ENCODE measurements at regions not wholly inside any gene's neighbourhood (a gene's known extent, or its start where the extent isn't known, plus 50 kb on each side); places are given as distances from the start of the nearest gene placed in this dataset.

DNA sequence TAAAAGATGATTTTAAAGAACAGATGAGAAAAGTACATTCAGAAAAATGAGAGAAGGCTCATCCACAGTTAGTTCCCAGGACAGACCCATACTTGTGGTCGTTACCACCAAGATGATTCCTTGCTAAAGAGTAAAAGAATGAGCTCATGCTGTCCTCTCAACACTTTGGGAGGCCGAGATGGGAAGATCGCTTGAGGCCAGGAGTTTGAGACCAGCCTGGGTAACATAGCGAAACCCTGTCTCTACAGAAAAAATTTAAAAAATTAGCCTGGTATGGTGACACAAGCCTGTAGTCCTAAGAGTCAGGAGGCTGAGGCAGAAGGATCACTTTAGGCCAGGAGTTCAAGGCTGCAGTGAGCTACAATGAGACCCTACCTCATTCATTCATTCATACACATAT is 60.7 kb upstream of the CNEP1R1 start:
- Mint-ChIP-seq H3K27me3 (peaks cover 8% of the 10 kb centered on the region), H3K9me3 (no peaks in the 10 kb centered on the region), H3K4me3 (no peak overlapping the region), H3K27ac (no peak overlapping the region), H3K36me3 (ENCODE audit: low read depth) (no peaks in the 10 kb centered on the region), H3K4me1 (ENCODE audit: low read depth) (no peaks in the 10 kb centered on the region)
- ChIA-PET CTCF (no interaction called here), POLR2A (no interaction called here)
- ATAC-seq (no peak), DNase-seq (no peak)
- TF ChIP-seq, protein P1, sequence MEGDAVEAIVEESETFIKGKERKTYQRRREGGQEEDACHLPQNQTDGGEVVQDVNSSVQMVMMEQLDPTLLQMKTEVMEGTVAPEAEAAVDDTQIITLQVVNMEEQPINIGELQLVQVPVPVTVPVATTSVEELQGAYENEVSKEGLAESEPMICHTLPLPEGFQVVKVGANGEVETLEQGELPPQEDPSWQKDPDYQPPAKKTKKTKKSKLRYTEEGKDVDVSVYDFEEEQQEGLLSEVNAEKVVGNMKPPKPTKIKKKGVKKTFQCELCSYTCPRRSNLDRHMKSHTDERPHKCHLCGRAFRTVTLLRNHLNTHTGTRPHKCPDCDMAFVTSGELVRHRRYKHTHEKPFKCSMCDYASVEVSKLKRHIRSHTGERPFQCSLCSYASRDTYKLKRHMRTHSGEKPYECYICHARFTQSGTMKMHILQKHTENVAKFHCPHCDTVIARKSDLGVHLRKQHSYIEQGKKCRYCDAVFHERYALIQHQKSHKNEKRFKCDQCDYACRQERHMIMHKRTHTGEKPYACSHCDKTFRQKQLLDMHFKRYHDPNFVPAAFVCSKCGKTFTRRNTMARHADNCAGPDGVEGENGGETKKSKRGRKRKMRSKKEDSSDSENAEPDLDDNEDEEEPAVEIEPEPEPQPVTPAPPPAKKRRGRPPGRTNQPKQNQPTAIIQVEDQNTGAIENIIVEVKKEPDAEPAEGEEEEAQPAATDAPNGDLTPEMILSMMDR (IDR thresholded peaks at IDR 0.05): no peak
- intact Hi-C loops (cut with micrococcal nuclease): no loop called here

DNA sequence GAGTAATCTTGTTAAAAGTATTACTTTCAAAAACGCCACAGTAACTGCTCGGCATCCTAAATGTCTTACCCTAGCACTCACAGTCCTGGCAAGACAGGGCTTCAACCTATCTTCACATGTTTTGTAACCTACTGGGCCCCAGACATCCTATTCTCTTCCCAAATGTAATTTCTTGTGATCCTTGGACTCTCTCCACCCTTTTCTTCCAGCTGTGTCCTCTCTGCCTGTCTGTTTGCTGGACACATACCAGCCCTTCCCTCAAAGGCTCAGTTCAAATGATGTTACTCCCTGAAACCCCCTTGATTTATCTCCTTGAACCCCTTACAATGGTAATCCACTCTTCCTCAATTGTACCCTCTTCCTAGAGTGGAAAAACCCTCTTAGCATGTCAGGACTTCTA is 60.1 kb upstream of the CNEP1R1 start:
- no peak for ATAC-seq
- intact Hi-C loops (cut with micrococcal nuclease): no loop called here
- Mint-ChIP-seq H3K4me3 (no peak overlapping the region), H3K36me3 (ENCODE audit: low read depth) (no peaks in the 10 kb centered on the region), H3K4me1 (ENCODE audit: low read depth) (no peaks in the 10 kb centered on the region), H3K27ac (no peak overlapping the region), H3K9me3 (no peaks in the 10 kb centered on the region), H3K27me3 (peaks cover 13% of the 10 kb centered on the region)
- CTCF ChIA-PET: no interaction called here
- no peak for DNase-seq
- POLR2A ChIA-PET: no interaction called here
- TF ChIP-seq, protein P1 (IDR thresholded peaks at IDR 0.05): no peak

DNA sequence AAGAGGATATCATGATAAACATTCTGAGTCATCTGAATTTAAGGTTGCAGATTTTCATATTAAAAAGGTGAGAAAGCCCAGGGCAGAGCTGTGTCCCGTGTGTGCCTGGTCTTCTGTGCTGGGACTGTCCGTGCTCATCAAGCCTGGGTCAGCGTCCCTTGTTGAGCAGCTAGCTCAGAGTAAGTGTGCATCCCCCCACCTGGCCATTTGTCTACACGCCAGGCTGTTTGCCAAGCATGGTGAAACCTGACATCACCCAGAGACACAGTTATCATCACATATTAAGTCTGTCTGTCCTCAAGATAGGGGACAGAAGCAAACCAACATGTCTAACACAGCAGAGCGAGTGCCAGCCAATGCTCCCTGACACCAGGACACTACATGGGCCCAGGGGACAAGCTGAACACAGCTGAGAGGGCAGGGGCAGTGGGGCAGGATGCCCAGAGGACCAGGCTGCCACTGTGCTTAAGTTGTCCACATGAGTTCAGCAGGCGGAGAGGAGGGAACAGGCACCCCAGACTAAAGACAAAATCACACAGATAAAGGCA is 57.9 kb upstream of the CNEP1R1 start:
- CTCF ChIA-PET: interaction anchor here (2.2 kb wide), 1 partner anchor 9 kb away, joined by 8 read pairs; no protein-coding TSS in a partner anchor
- POLR2A ChIA-PET: no interaction called here
- TF ChIP-seq, protein P1 (IDR thresholded peaks at IDR 0.05): no peak
- intact Hi-C loops (cut with micrococcal nuclease): no loop called here
- DNase-seq (no peak), ATAC-seq (no peak)
- H3K27me3 Mint-ChIP-seq: peaks cover 16% of the 10 kb centered on the region
- H3K36me3 Mint-ChIP-seq (ENCODE audit: low read depth): no peaks in the 10 kb centered on the region
- no peak overlapping the region for H3K27ac Mint-ChIP-seq
- H3K4me3 Mint-ChIP-seq: no peak overlapping the region
- H3K9me3 Mint-ChIP-seq: no peaks in the 10 kb centered on the region
- H3K4me1 Mint-ChIP-seq (ENCODE audit: low read depth): no peaks in the 10 kb centered on the region

DNA sequence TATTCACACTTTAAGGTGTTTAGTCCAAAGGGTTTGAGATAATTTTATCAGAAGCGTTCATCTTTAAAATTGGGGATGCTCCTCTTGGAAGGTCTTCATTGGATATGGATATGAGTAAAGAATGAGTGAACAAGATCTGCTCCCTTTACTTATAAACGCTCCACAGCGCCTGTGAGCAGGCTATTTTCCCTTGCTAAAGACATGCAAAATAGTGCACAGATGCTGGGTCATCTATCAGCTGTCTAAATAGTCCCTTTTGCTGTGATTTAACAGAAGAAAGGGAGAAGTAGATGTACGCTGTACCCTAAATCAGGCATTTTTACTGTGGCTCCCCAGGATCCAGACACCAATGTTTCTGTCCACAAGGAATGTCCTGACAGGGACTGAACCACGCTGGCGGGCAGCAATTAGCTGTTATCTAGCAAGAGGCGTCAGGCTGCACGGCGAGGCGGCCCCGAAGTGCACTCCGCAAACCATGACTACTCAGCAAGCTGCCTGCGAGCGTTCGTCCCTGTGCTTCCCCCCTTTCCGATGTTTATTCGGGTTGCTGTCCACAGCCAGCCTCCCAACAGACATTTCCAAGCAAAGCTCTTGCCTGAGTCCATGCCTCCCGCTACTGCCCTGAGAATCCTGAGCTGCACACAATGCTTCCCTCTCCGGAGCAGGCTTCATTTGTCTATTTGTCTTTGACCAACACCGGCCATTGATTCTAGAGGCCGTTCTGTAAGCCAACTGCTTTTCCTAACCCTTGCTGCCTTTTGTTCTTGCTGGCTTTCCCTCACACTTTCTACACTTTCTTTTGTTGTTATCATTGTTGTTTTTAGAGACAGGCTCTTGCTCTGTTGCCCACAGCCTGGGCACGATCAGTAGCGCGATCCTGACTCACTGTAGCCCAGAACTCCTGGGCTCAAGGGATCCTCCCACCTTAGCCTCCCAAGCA is 55.7 kb upstream of the CNEP1R1 start:
- Mint-ChIP-seq H3K27me3 (peaks cover 13% of the 10 kb centered on the region), H3K4me3 (no peak overlapping the region), H3K4me1 (ENCODE audit: low read depth) (no peaks in the 10 kb centered on the region), H3K9me3 (no peaks in the 10 kb centered on the region), H3K27ac (no peak overlapping the region), H3K36me3 (ENCODE audit: low read depth) (no peaks in the 10 kb centered on the region)
- ChIA-PET CTCF (interaction anchor here (1.0 kb wide), 1 partner anchor 12 kb away, joined by 4 read pairs; no protein-coding TSS in a partner anchor), POLR2A (no interaction called here)
- intact Hi-C loops (cut with micrococcal nuclease): no loop called here
- ATAC-seq: no peak
- TF ChIP-seq, protein P1 (IDR thresholded peaks at IDR 0.05): no peak
- DNase-seq: no peak

DNA sequence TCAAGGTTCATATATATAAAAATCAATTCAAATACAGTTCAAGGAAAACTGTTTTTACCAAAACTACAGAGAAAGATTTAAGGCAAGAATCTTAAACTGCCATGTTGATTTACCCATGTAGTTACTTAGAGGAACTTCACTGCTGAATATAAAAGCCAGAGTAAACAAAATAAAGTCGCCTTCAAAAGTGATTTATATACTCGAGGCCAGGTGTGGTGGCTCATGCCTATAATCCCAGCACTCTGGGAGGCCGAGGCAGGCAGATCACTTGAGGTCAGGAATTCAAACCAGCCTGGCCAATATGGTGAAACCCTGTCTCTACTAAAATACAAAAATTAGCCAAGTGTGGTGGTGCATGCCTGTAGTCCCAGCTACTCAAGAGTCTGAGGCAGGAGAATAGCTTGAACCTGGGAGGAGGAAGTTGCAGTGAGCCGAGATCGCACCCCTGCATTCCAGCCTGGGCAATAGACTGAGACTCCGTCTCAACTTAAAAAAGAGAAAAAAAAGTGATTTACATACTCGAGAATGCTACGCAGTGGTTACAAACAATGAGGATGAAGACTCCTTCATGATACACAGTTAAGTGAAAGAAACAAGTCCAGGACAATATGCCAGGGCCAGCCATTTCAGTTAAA is 54.1 kb upstream of the CNEP1R1 start:
- intact Hi-C loops (cut with micrococcal nuclease): no loop called here
- ATAC-seq: no peak
- no peaks in the 10 kb centered on the region for H3K4me1 Mint-ChIP-seq (ENCODE audit: low read depth)
- peaks cover 17% of the 10 kb centered on the region for H3K27me3 Mint-ChIP-seq
- H3K36me3 Mint-ChIP-seq (ENCODE audit: low read depth): no peaks in the 10 kb centered on the region
- CTCF ChIA-PET: no interaction called here
- H3K4me3 Mint-ChIP-seq: no peak overlapping the region
- no peak for DNase-seq
- H3K9me3 Mint-ChIP-seq: no peaks in the 10 kb centered on the region
- no peak overlapping the region for H3K27ac Mint-ChIP-seq
- POLR2A ChIA-PET: no interaction called here
- TF ChIP-seq, protein P1 (IDR thresholded peaks at IDR 0.05): no peak

Data from activated CD8-positive, alpha-beta T cell treated with anti-CD3 and anti-CD28 coated beads for 36 hours (primary cell).